HG03460 (cell line): ENCODE measurements at regions not wholly inside any gene's neighbourhood (a gene's known extent, or its start where the extent isn't known, plus 50 kb on each side); places are given as distances from the start of the nearest gene placed in this dataset.

Experiments
- ATAC-seq: cut with Tn5 transposase; IDR thresholded peaks from one replicate; pipeline ENCODE4 v1.9.1; 2021; ENCODE audit not compliant: unreplicated experiment

DNA sequence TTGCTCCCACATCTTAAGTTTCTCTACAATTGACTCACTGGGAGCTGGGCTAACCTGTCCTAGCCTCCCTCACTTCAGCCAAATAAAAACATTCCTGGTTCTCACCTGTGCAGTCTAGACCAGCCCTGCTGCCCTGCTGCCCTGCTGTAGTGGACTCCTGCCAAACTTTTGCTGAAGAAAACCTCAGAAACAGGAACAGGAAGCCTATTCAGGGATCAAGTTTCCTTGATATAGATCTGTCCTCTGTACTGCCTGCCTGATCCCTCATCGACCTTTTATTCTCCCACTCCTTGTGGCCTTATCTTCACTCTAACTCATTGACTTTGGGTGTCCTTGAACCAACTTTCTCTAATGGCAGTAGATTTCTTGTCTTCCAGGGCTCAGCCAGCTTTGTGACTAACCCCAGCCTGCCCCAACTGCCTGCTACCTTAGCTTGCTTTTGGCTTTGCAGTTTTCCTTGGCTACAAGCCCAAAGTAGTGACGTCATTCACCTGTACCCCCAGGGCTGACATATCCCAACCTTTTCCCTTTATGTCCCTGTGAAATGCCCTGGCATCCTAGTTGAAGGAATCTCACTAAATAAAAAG lies 234.8 kb downstream of the DUSP6 start:
- ATAC-seq: no peak

DNA sequence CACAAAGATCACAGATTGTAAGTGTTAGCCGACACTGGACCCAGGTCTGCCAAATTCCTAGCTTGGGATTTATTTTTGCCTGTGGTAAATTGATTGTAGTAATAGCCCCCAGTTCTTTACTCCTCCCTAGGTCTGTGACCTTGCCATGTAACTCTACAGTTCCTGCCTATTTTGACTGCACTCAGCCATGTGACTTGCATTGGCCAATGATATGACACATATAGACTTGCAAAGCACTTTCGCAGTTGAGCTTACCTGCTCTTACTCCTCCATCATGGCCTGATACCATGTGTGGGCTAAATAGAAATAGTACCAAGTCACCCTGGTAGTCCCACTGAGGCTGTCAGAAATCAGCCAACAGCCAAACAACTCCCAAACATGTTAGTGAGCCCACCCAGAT lies 240.3 kb downstream of the DUSP6 start:
- no peak for ATAC-seq

DNA sequence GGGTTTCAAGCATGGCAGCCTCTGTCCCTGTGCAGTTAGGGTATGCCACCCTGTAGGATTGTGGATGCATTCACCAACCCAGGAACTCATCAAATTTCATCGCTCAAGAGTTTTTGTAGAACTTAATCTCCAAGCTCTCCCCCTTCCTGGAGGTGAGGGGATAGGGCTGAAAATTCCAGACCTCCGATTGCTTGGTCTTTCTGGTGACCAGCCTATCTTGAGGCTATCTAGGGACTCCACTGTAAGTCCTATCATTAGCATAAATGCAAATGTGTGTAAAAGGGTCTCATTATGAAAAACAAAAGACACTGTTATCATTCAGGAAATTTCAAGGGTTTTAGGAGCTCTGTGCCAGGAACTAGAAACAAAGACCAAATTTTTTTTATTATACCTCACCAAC lies 244.0 kb downstream of the DUSP6 start:
- no peak for ATAC-seq

DNA sequence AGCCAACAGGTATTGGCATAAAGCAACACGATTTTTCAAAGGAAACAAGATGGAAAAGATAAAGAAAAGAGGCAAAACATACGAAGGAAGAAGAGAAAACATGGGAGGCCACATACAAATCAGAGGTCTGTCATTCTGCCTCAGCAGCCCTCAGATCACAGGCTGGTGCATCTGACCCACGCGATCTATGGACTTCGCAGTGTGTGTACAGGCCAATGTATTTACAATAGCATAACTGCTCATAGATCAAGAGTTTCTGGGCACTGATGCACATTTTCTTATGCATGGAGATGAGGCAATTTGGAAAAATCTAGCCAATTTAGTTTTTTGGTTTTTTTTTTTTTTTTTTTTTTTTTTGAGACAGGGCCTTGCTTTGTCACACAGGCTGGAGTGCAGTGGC lies 245.4 kb downstream of the DUSP6 start:
- no peak for ATAC-seq

DNA sequence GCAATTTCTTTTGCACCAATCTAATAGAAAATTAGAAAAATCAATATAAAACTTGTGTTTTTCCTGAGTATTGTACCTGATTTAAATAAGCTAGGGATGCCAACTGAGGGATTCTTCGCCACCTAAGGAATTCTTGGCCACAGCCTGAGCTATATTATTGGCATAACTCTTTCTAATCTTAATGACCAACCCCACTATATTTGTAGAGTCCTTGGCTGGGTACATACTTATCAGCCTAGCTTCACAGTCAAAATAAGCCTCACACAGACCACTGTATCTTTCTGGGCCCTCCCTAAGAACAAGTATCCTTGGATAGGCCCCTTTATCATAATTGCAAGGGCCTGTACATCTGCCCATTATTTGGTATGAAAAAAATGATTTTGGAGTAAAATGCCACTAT lies 247.1 kb downstream of the DUSP6 start:
- no peak for ATAC-seq

DNA sequence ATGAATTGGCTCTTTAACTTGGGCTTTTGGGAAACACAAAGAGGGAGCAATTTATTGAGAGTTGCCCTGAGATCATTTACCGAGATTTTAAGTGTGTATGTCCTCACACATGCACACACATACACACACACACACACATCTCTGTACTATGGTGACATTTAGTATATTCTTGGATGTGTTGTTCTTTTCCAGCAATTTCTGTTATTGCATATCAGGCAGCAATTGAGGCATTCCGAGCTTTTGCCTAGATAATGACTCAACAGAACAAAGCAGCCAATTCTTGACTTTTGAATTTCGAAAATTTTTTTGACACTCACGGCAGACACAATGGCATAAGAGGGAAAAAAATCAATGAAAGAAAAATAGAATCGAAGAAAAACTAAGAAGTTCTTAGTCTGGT lies 248.5 kb downstream of the DUSP6 start:
- no peak for ATAC-seq

DNA sequence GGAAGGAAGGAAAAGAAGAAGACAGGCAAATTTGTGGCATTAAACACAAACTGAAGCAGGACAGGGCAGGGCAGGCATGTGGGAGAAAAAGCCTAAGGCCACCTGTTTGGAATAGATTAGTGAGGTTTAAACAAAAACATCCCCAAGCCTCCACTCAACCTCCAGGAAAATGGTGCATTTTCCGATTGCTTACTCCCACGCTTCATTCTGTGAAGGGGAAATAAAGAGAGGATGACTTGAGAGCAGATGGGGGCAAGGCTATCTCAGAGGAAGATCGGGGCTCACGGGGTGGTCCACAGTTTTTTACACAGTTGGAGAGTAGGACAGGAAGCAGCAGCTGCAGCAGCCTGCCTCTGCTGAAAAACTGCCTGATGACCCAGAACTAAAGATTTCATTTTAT lies 250.9 kb downstream of the DUSP6 start:
- no peak for ATAC-seq

DNA sequence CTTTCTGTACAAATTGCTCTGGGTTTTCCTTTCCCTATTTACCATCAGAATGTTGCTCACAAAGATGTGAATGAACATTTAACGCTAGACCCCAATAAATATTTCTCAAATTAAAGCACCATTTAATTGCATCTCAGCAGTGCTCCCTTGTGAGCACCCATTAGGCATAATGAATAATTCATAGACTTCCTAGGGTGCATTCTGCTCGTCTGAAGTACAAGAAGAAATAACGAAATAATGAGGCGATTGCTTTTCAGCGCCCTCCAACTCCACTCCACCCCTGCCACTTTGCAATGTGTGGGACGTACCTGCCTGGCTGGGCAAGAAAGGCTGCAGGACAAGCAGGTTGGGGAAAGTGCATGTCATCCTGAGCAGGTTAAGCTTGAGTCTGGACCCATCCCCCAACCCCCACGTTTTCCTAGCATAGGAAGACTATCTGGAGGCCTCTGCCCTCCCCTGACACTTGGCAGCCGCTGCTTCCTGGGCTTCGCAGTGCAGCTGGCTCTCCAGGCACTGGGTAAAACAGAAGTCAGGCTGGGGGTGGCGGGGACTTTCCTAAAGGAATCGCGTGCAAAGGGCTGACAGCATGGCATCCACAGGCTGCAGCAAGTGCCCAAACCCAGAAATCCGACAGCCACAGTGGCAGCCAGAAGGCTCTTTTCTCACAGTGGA lies 253.7 kb downstream of the DUSP6 start:
- no peak for ATAC-seq

DNA sequence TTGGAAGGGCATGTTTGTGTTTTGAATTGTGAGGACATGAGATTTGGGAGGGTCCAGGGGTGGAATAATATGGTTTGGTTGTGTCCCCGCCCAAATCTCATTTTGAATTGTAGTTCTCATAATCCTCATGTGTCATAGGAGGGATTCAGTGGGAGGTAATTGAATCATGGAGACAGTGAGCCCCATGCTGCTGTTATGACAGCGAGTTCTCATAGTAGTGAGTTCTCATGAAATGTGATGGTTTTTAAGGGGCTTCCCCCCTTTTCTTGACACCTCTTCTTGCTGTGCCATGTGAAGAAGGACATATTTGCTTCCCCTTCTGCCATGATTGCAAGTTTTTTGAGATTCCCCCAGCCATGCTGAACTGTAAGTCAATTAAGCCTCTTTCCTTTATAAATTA lies 260.0 kb downstream of the DUSP6 start:
- ATAC-seq: no peak

DNA sequence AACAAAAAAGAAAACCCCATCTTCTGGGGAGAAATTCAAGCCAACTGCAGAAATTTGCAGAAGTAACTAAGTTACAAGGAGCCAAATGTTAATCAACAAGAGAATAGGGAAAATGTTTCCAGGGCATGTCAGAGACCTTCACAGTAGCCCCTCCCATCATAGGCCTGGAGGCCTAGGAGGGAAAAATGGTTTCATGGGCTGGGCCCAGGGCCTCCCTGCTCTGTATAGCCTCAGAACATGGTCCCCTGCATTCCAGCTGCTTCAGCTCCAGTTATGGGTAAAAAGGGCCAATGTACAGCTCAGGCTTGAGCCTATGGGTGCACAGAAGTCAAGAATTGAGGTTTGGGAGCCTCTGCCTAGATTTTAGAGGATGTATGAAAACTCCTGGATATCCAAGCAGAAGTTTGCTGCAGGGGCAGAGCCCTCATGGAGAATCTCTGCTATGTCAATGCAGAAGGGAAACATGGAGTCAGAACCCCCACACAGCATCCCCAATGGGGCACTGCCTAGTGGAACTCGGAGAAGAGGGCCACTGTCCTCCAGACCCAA lies 260.9 kb downstream of the DUSP6 start:
- no peak for ATAC-seq

DNA sequence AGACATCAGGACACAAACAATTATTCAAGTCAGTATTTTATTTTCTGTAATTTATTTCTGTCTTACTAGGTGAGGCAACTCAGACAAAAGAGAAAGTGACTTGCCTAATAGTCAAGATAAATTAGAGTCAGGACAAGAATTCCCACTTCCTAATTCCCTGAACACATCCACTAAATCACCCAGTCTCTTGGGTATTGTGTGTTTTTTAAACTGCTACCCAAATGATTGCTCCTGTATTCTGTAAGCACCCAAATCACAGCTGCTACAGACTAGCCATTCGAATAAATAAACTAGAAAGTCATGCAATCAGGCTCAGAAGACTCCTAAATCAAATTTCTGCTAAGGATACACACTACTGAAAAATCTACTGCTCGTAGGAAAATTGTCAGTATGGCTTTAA lies 263.0 kb downstream of the DUSP6 start:
- no peak for ATAC-seq

DNA sequence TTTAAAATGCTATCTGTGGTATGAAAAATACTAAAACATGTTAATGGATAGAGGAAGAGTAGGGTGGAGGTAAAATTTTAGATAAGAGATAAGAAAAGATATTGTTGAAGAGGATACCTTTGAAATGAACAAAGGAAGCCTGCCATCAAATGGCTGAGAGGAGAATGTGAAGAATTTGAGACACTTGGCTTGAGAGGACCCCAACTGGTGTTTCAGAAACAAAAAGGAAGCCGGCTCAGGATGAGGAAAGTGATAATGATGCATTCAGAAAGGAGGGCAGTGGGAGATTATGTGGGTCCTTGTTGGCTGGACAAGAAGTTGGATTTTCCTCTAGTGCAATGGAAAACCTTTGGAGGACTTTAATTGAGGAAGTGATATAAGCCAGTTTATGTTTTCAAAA lies 264.4 kb downstream of the DUSP6 start:
- ATAC-seq: no peak

DNA sequence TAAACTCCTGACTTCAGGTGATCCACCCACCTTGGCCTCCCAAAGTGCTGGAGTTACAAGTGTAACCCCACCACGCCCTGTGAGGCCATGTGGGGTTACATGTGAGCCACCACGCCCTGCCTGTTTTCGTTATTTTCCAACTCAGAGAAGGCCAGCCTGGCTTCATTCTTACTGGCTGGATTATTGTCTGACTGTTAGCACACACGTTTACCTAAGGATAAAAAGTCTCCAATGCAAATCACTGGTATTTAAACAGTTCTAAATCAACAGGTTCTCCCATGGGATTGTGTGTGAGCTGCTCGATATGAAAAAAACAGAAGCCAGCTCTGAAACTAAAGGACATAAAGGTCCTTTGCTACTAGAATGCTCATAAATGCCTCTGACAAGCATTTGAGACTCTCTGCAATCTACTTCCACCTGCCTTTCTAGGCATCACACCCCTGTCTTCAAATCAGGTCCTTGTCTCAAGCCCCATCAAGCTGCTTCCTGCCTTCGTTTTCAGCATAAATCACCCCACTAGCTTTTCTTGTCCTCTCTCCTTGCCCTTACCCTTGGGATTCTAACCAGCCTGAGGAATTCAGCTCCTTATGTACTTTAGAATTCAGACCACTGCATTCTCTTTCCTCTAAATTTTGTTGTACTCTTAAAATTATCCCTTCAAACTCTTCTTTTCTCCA lies 265.0 kb downstream of the DUSP6 start:
- ATAC-seq: no peak

DNA sequence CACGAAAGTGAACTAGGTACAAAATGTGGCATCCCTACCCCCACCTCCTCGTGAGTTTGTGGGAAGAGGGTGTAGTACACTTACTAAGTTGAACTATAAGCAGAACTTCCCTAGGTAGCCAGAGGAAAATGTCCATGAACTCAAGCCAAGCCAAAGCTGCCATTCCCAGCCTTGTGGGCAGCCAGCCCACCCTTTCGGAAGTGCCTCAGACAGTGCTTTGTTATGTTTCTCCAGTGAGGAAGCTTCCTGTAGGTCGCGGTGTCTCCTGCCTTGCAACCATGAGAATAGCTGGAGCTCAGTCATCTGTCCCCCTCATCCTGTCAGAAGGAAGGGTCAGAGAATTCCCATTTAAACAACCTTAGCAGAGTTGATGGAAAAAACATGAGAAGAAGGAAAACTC lies 266.9 kb downstream of the DUSP6 start:
- no peak for ATAC-seq

DNA sequence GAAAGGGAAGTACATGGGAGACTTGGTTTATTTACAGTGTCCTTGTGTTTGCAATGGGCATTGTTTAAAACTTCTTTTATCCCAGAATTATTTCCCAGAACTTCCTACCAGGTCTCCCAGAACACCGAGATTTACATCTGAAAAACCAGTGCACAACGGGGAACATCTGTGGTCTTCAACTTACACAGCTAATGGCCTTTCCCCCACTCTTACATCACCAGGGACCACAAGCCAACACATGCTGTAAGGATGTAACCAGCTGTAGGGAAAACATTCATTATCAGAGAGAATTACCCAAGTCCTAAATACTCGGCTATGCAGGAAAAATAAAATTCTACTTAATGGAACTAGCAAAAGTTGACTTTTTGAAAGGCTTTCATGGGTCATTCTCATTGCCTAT lies 267.6 kb downstream of the DUSP6 start:
- no peak for ATAC-seq

DNA sequence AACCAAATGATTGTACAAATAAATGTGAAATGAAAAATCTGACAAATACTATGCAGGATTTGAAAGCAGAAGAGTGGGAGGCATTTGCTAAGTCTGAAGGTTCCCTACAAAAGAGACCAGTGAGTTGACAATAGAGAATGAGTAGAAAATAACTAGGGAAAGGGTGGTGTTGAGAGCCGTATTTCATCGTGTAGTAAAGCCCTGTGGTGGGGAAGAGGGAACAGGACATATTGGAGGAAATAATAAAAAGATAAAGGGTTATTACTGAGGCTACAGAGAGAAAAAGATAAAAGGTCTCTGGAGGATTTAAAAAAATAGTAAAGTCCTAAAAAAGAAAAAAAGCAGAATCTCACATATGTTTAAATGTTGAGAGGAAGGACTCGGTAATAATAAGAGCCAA lies 268.8 kb downstream of the DUSP6 start:
- no peak for ATAC-seq

DNA sequence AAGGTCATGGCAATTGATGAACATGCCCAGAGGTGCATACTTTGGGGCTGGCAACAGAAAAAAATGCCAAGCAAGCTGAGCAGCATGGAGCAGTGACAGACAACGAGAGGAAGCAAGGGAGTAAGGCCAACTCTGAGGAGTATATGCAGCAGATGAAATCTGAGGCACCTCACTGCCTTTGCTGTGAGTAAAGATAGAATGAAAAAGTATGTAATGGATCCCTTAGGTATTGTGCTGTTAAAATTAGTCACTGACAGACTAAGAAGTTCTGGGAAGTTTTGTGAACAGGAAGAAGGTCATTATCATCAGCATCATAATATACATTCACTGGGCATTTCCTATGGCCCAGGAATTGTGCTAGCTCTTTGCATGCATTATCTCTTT lies 269.9 kb downstream of the DUSP6 start:
- ATAC-seq: no peak

DNA sequence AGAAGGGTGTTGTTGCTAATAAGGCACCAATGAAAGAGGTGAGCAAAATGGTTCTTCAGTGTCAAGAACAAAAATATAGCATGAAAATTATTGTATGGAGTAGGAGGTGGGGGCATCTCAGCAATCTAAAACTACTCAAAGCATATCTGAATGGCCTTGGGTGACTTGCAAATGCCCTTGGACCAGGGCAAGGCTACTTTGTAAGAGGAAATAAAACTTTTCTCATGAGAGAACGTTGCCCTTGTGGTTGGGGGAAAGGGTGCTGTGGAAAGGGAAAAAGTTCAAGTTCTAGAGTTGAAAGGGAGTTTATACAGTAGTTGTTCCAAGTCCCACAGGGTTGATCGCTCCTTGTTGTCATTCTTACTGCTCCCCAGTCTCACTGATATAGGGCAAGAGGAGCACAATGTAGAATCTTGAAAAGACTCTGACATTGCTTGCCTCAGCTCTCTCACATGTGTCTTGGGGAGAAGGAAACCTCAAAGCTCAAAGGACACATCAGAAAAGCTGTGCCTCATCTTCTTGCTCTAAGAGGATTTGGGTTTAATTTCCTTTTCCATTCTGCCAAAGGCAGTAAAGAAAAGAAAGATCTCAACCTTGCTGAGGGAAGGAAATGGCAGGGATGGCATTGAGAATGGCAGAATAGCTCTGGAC lies 270.5 kb downstream of the DUSP6 start:
- ATAC-seq: no peak

DNA sequence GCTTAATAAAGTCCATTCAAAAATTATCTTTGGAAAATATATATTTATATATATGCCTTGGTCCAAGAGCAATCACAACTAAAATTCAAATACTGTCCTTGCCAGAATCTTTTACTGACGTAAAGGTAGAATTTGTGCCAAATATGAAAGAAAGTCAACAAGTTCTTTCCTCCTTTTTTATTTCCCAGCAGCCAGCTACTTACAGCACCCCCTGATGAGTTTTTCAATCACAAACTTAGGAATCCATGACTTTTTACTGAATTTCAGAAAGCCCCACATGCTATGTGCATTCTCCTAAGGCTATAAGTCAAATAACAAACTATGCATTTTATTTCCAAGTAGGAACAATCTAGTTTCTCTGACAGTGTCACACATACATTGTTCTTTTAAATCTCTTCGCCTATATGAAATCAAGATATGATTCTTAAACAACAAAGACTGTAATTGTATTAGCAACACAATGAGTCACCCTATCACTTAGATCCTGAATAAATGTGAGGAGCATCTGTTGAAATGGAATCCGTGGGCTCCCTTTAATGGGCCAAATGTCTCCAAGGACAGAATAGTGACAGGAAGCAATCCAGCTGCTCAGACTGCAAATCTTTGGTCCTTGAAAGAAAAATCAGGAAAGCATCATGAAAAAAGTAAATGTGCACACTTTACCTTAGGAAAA lies 271.4 kb downstream of the DUSP6 start:
- no peak for ATAC-seq

DNA sequence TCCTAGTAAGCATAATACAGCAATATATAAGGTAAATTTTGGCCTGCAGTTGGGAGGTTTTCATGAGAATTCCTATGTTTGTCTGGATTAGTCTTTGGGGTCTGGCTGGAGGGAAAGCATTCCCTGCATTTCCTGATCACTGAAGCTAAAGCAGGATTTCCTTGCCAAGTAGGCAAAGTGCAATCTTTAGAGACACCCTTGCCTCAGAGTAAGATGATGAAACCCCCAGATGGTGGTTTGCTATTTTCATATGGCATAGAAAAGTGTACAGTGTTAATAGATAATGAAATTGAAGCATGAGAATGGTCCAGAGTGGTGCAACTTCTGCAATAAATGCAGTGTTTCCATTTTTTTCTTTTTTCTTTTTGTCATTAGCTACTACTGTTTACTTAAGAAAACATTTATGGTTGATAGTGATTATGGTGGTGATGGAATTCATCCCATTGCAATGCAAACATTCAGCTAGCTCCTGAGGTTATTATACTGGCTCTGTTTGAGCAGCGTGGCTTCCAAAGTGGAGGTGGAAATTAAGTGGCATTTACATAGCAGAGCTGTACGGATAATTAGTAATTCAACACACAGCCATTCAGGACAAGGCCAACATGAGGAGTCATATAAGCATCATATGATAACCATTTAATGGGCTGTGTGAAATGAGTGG lies 276.3 kb downstream of the DUSP6 start:
- no peak for ATAC-seq

DNA sequence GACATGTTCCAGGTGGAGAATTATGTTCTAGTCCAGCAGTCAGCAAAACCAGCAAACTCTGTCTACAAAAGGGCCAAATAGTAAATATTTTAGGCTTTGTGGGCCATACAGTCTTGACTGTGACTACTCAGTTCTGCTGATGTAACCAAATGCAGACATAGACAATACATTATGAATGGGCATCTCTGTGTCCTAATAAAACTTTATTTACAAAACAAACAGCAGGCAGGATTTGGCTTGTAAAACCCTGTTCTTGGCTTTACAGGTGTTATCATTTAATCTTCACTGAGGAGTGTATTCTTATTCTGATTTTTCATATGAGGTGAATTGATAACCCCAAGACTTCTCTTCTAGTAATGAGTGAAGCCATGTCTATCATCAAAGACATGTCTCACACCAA lies 278.6 kb downstream of the DUSP6 start:
- no peak for ATAC-seq
